ENCODE measurements at regions not wholly inside any gene's neighbourhood (a gene's known extent, or its start where the extent isn't known, plus 50 kb on each side); places are given as distances from the start of the nearest gene placed in this dataset.

- Histone ChIP-seq H3K9me3 (ENCODE audit: low read length) (no peaks in the 10 kb centered on the region), H3K79me2 (ENCODE audit: insufficient read depth, low read length) (no peaks in the 10 kb centered on the region), H3K4me2 (ENCODE audit: low read length) (no peak overlapping the region), H4K20me1 (ENCODE audit: insufficient read depth, low read length) (no peaks in the 10 kb centered on the region), H3K4me1 (ENCODE audit: insufficient read depth, low read length, severe bottlenecking) (no peaks in the 10 kb centered on the region), H3F3A (ENCODE audit: insufficient read depth, low read length) (no peaks in the 10 kb centered on the region), H3K36me3 (ENCODE audit: insufficient read depth, low read length) (no peaks in the 10 kb centered on the region), H3K9me2 (ENCODE audit: low read depth, low read length) (no peaks in the 10 kb centered on the region), H3K4me3 (ENCODE audit: low read depth, low read length, poor library complexity, severe bottlenecking) (no peak overlapping the region), H3K9ac (ENCODE audit: low read length) (no peak overlapping the region), H3K27ac (ENCODE audit: low read depth, low read length, poor library complexity, severe bottlenecking) (no peak overlapping the region), H3K27me3 (ENCODE audit: insufficient read depth, low read length) (no peaks in the 10 kb centered on the region; the same call in 1 of the 2 replicates), H2AFZ (ENCODE audit: low read length) (no peak overlapping the region)
- TF ChIP-seq CTCF (IDR thresholded peaks at IDR 0.05; ENCODE audit: low read length): no peak
Measured at GRCh38 chr2:236341721-236342120, 77.5 kb upstream of the ASB18 start.

DNA sequence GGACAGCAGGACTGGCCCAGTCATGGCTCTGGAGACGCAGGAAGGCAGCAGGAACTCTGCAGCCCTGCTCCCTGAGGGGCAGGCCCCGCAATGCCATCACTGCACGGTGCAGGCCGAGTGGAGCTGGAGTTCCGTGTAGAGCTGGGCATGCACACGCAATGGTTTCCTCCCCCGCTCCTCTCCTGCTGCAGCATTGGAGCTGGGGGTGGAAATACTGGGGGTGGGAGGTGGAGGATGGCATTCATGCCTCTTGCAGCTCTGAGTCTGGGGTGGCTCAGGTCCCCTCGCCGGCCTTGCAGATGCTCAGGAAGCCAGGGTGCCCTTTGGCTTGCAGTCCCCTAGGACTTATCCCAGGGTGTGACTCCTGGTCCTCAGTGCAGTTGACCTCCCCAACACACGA is 78.3 kb upstream of the ASB18 start:
- H3K27ac ChIP-seq (ENCODE audit: low read depth, low read length, poor library complexity, severe bottlenecking): no peak overlapping the region
- H3K4me3 ChIP-seq (ENCODE audit: low read depth, low read length, poor library complexity, severe bottlenecking): no peak overlapping the region
- no peaks in the 10 kb centered on the region for H3F3A ChIP-seq (ENCODE audit: insufficient read depth, low read length)
- no peaks in the 10 kb centered on the region for H3K27me3 ChIP-seq (ENCODE audit: insufficient read depth, low read length)
- no peaks in the 10 kb centered on the region for H3K79me2 ChIP-seq (ENCODE audit: insufficient read depth, low read length)
- H3K4me1 ChIP-seq (ENCODE audit: insufficient read depth, low read length, severe bottlenecking): no peaks in the 10 kb centered on the region
- no peak overlapping the region for H3K9ac ChIP-seq (ENCODE audit: low read length)
- no peaks in the 10 kb centered on the region for H3K9me3 ChIP-seq (ENCODE audit: low read length)
- no peaks in the 10 kb centered on the region for H3K36me3 ChIP-seq (ENCODE audit: insufficient read depth, low read length)
- TF ChIP-seq CTCF (IDR thresholded peaks at IDR 0.05; ENCODE audit: low read length) (no peak), EZH2 (IDR thresholded peaks at IDR 0.05; ENCODE audit: borderline replicate concordance, low read length) (no peak)
- H2AFZ ChIP-seq (ENCODE audit: low read length): no peak overlapping the region
- no peaks in the 10 kb centered on the region for H3K9me2 ChIP-seq (ENCODE audit: low read depth, low read length)
- H4K20me1 ChIP-seq (ENCODE audit: insufficient read depth, low read length): no peaks in the 10 kb centered on the region
- no peak overlapping the region for H3K4me2 ChIP-seq (ENCODE audit: low read length)

DNA sequence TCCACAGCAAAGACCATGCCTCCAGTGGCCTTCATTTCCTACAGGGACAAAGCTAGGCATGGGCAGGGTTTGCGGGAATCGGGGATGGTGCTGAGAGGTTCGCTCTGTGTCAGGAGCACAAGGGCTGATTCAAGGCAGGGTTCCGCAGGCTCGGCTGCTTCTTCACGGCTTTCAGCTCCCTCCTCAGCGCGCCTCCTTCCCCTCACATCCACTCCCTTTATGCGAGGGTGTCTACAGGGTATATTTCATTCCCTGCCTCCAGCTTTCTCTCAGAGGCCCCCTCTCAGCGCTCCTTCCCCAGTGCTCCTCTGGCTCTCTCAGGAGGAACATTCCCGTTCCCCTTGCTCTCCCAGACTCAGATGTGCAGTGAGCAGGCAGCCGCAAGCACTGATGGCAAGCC is 78.7 kb upstream of the ASB18 start:
- no peak overlapping the region for H3K9ac ChIP-seq (ENCODE audit: low read length)
- no peaks in the 10 kb centered on the region for H3K27me3 ChIP-seq (ENCODE audit: insufficient read depth, low read length)
- no peak overlapping the region for H2AFZ ChIP-seq (ENCODE audit: low read length)
- no peaks in the 10 kb centered on the region for H3K36me3 ChIP-seq (ENCODE audit: insufficient read depth, low read length)
- H3K4me1 ChIP-seq (ENCODE audit: insufficient read depth, low read length, severe bottlenecking): no peaks in the 10 kb centered on the region
- no peaks in the 10 kb centered on the region for H3F3A ChIP-seq (ENCODE audit: insufficient read depth, low read length)
- no peaks in the 10 kb centered on the region for H3K9me2 ChIP-seq (ENCODE audit: low read depth, low read length)
- no peak overlapping the region for H3K27ac ChIP-seq (ENCODE audit: low read depth, low read length, poor library complexity, severe bottlenecking)
- H4K20me1 ChIP-seq (ENCODE audit: insufficient read depth, low read length): no peaks in the 10 kb centered on the region
- no peak overlapping the region for H3K4me3 ChIP-seq (ENCODE audit: low read depth, low read length, poor library complexity, severe bottlenecking)
- no peaks in the 10 kb centered on the region for H3K9me3 ChIP-seq (ENCODE audit: low read length)
- no peak overlapping the region for H3K4me2 ChIP-seq (ENCODE audit: low read length)
- TF ChIP-seq CTCF (IDR thresholded peaks at IDR 0.05; ENCODE audit: low read length) (no peak), EZH2 (IDR thresholded peaks at IDR 0.05; ENCODE audit: borderline replicate concordance, low read length) (no peak)
- no peaks in the 10 kb centered on the region for H3K79me2 ChIP-seq (ENCODE audit: insufficient read depth, low read length)

Data from OCI-LY1 (cell line).